DND-41 (cell line): ENCODE measurements at regions not wholly inside any gene's neighbourhood (a gene's known extent, or its start where the extent isn't known, plus 50 kb on each side); places are given as distances from the start of the nearest gene placed in this dataset.

Source experiments
- ATAC-seq: fragments of 200-7000 bp; cut with Tn5 transposase; 3 replicates; pipeline ENCODE4 v1.9.1; 2021; ENCODE audit warnings: low read depth; ENCODE audit not compliant: insufficient read depth
- DNase-seq: peaks from one replicate; pipeline ENCODE4 v3.0.0-alpha.2; 2020
- H2AFZ ChIP-seq: 2 replicates; pipeline ENCODE4 v1.6.0; 2012; ENCODE audit warnings: low read depth, low read length
- H3K27ac ChIP-seq: 2 replicates; pipeline ENCODE4 v1.5.1; 2012; ENCODE audit warnings: low read length, inconsistent platforms
- H3K27me3 ChIP-seq: fragments of 200-600 bp; sonication (generic); 2 replicates; pipeline ENCODE4 v1.6.0; 2012; ENCODE audit warnings: low read length, mild to moderate bottlenecking, inconsistent platforms; ENCODE audit not compliant: insufficient read depth, poor library complexity
- H3K36me3 ChIP-seq: 2 replicates; pipeline ENCODE4 v1.5.1; 2012; ENCODE audit warnings: low read length, inconsistent platforms; ENCODE audit not compliant: insufficient read depth
- H3K4me1 ChIP-seq: 2 replicates; pipeline ENCODE4 v1.5.1; 2012; ENCODE audit warnings: mild to moderate bottlenecking, low read length; ENCODE audit not compliant: insufficient read depth
- H3K4me2 ChIP-seq: 2 replicates; pipeline ENCODE4 v1.6.0; 2012; ENCODE audit warnings: mild to moderate bottlenecking, moderate library complexity, low read length, inconsistent platforms; ENCODE audit not compliant: insufficient read depth
- H3K4me3 ChIP-seq, 2 experiments: fragments of 200-600 bp in 1 of 2; shearing (Covaris generic) in 1 of 2; 2 replicates each; pipeline ENCODE4 v1.5.1; 2012 to 2016; ENCODE audit warnings: inconsistent platforms in 2 of 2, low read length in 2 of 2, mild to moderate bottlenecking in 2 of 2, low read depth in 1 of 2, moderate library complexity in 1 of 2
- H3K79me2 ChIP-seq: 2 replicates; pipeline ENCODE4 v1.6.0; 2012; ENCODE audit warnings: low read length, inconsistent platforms; ENCODE audit not compliant: insufficient read depth
- H3K9ac ChIP-seq: 2 replicates; pipeline ENCODE4 v1.6.0; 2012; ENCODE audit warnings: low read depth, mild to moderate bottlenecking, inconsistent platforms, low read length, moderate library complexity
- H3K9me3 ChIP-seq: 2 replicates; pipeline ENCODE4 v1.5.1; 2012; ENCODE audit warnings: low read length, moderate library complexity, mild to moderate bottlenecking, inconsistent platforms; ENCODE audit not compliant: insufficient read depth, severe bottlenecking
- H4K20me1 ChIP-seq: 2 replicates; pipeline ENCODE4 v1.6.0; 2012; ENCODE audit warnings: low read length; ENCODE audit not compliant: insufficient read depth
- EZH2 ChIP-seq: IDR thresholded peaks from 3 replicates; pipeline ENCODE4 v1.6.1; 2012; ENCODE audit warnings: borderline replicate concordance, low read depth, mild to moderate bottlenecking, moderate library complexity, low read length, inconsistent platforms; ENCODE audit not compliant: severe bottlenecking
- TF ChIP-seq, protein P1 (sequence below): IDR thresholded peaks from 2 replicates; pipeline ENCODE4 v1.5.1; 2012; ENCODE audit warnings: borderline replicate concordance, low read length, moderate library complexity, mild to moderate bottlenecking; ENCODE audit not compliant: poor library complexity, severe bottlenecking; ENCODE audit errors: extremely low read depth

DNA sequence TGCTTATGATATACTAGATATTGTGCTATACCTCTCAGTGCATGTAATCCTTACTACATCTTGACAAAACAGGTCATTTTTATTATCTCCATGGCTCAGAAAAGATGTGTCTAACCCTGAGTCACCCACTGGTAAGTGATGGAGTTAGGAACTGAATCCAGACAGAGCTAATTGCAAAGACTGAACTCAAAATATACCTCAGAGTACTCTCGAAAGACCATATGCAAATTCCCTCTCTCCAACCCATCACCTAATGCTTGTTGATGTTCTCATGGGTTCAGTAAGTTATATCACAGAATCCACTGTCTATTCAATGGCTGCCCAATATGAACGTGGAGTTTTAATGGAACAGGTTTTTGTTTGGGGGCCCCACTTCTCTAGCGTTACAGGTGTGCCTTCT is 246.0 kb downstream of the PMP22 start:
- H2AFZ ChIP-seq: no peak overlapping the region
- H3K79me2 ChIP-seq: no peaks in the 10 kb centered on the region
- no peaks in the 10 kb centered on the region for H3K36me3 ChIP-seq
- H3K27me3 ChIP-seq: no peaks in the 10 kb centered on the region
- DNase-seq (no peak), ATAC-seq (no peak)
- H3K4me3 ChIP-seq: no peak overlapping the region
- H3K9me3 ChIP-seq: no peaks in the 10 kb centered on the region
- H3K27ac ChIP-seq: no peak overlapping the region
- H3K9ac ChIP-seq: no peak overlapping the region
- TF ChIP-seq EZH2: no peak
- TF ChIP-seq, protein P1, sequence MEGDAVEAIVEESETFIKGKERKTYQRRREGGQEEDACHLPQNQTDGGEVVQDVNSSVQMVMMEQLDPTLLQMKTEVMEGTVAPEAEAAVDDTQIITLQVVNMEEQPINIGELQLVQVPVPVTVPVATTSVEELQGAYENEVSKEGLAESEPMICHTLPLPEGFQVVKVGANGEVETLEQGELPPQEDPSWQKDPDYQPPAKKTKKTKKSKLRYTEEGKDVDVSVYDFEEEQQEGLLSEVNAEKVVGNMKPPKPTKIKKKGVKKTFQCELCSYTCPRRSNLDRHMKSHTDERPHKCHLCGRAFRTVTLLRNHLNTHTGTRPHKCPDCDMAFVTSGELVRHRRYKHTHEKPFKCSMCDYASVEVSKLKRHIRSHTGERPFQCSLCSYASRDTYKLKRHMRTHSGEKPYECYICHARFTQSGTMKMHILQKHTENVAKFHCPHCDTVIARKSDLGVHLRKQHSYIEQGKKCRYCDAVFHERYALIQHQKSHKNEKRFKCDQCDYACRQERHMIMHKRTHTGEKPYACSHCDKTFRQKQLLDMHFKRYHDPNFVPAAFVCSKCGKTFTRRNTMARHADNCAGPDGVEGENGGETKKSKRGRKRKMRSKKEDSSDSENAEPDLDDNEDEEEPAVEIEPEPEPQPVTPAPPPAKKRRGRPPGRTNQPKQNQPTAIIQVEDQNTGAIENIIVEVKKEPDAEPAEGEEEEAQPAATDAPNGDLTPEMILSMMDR: no peak
- H3K4me2 ChIP-seq: no peak overlapping the region
- H4K20me1 ChIP-seq: no peaks in the 10 kb centered on the region
- H3K4me1 ChIP-seq: no peaks in the 10 kb centered on the region

GRCh38 chr17:15012351-15012980 is 252.7 kb downstream of the PMP22 start:
- no peak overlapping the region for H3K27ac ChIP-seq
- H3K4me1 ChIP-seq: no peaks in the 10 kb centered on the region
- H3K4me3 ChIP-seq: no peak overlapping the region
- no peaks in the 10 kb centered on the region for H3K27me3 ChIP-seq
- H3K4me2 ChIP-seq: no peak overlapping the region
- no peak overlapping the region for H3K9ac ChIP-seq
- no peaks in the 10 kb centered on the region for H3K9me3 ChIP-seq
- DNase-seq (no peak), ATAC-seq (no peak)
- no peak overlapping the region for H2AFZ ChIP-seq
- no peaks in the 10 kb centered on the region for H4K20me1 ChIP-seq
- no peaks in the 10 kb centered on the region for H3K36me3 ChIP-seq
- H3K79me2 ChIP-seq: no peaks in the 10 kb centered on the region
- TF ChIP-seq, protein P1: no peak
- TF ChIP-seq EZH2: no peak

DNA sequence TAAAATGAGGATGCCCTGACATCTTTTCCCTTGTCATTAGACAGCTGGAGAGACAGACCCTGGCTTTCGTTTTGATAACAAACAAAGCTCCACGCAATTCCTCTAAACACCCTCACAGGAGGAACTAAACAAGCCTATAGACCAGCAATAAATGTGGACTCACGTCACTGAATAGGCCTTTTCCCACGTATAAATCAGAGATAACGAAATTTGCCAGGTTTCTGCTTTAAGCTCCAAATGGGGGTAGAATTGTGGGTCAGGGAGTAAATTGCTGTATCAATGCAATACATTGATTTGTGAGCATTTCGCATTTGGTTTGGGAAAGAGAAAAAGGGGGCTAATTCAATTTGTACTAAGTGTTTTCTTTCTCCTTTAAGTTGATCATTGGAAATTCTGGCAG is 256.0 kb downstream of the PMP22 start:
- H3K79me2 ChIP-seq: no peaks in the 10 kb centered on the region
- ATAC-seq: no peak
- H3K36me3 ChIP-seq: no peaks in the 10 kb centered on the region
- H3K9ac ChIP-seq: no peak overlapping the region
- H3K9me3 ChIP-seq: no peaks in the 10 kb centered on the region
- H3K27ac ChIP-seq: no peak overlapping the region
- no peak overlapping the region for H3K4me2 ChIP-seq
- TF ChIP-seq EZH2: no peak
- TF ChIP-seq, protein P1: no peak
- no peak overlapping the region for H3K4me3 ChIP-seq
- no peaks in the 10 kb centered on the region for H3K4me1 ChIP-seq
- DNase-seq: no peak
- no peaks in the 10 kb centered on the region for H3K27me3 ChIP-seq
- H2AFZ ChIP-seq: no peak overlapping the region
- H4K20me1 ChIP-seq: no peaks in the 10 kb centered on the region

DNA sequence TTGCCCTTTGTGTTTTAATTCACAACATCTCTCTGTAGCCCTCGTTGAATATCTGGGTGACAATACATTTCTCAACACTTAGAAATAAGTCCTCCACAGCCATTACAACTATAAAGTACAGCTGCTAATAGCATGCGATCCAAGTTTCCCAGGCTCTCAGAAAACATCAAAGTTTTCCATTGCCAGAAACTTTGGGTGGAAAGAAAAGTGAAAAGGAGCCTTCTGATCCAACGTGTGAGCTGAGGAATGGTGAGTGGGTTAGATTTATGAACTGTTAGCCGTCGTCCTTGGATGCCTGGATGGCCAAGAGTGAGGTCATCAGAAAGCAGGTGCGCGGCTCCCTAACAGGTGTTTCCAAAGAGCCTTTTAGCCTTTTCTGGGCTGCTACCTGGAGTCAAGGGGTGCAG is 258.0 kb downstream of the PMP22 start:
- DNase-seq (no peak), ATAC-seq (no peak)
- no peaks in the 10 kb centered on the region for H3K4me1 ChIP-seq
- no peak overlapping the region for H3K4me3 ChIP-seq
- H3K79me2 ChIP-seq: no peaks in the 10 kb centered on the region
- H3K4me2 ChIP-seq: no peak overlapping the region
- no peaks in the 10 kb centered on the region for H3K36me3 ChIP-seq
- H3K27me3 ChIP-seq: no peaks in the 10 kb centered on the region
- no peak overlapping the region for H3K27ac ChIP-seq
- TF ChIP-seq, protein P1: no peak
- no peak for TF ChIP-seq EZH2
- no peak overlapping the region for H3K9ac ChIP-seq
- no peaks in the 10 kb centered on the region for H3K9me3 ChIP-seq
- H2AFZ ChIP-seq: no peak overlapping the region
- H4K20me1 ChIP-seq: no peaks in the 10 kb centered on the region
